K562 (cell line): ENCODE measurements at regions not wholly inside any gene's neighbourhood (a gene's known extent, or its start where the extent isn't known, plus 50 kb on each side); places are given as distances from the start of the nearest gene placed in this dataset.

ENCODE experiments used
- DNMT1 ChIP-seq: fragments of 450-650 bp; IDR thresholded peaks from 2 replicates; pipeline ENCODE4 v1.6.1; 2016; ENCODE audit warnings: antibody characterized with exemption, mild to moderate bottlenecking
- ETS2 ChIP-seq: IDR thresholded peaks from 2 replicates; pipeline ENCODE4 v1.6.1; 2016; ENCODE audit warnings: borderline replicate concordance, missing genetic modification characterization, mild to moderate bottlenecking, moderate library complexity, missing compliant biosample characterization; ENCODE audit not compliant: poor library complexity, severe bottlenecking
- GABPA ChIP-seq: fragments of 200-800 bp; sonication (Bioruptor generic); conservative IDR thresholded peaks from 2 replicates; pipeline ENCODE4 v1.6.1; 2016; ENCODE audit warnings: low read depth, missing genetic modification characterization, missing compliant biosample characterization
- KDM5B ChIP-seq: fragments of 200-600 bp; sonication (generic); IDR thresholded peaks from 2 replicates; pipeline ENCODE4 v1.6.1; 2012; ENCODE audit warnings: low read depth, mild to moderate bottlenecking, moderate library complexity, low read length, control low read depth, inconsistent platforms; ENCODE audit not compliant: insufficient replicate concordance
- L3MBTL2 ChIP-seq: fragments of 450-650 bp; IDR thresholded peaks from 2 replicates; pipeline ENCODE4 v1.6.1; 2016; ENCODE audit warnings: mild to moderate bottlenecking, moderate library complexity
- MCM3 ChIP-seq: fragments of 450-650 bp; IDR thresholded peaks from 2 replicates; pipeline ENCODE4 v1.6.1; 2016
- MXI1 ChIP-seq: IDR thresholded peaks from 2 replicates; pipeline ENCODE4 v1.6.1; 2011; ENCODE audit warnings: low read depth, mild to moderate bottlenecking, improper control_type of control experiment, low read length
- MYC ChIP-seq, 2 experiments: fragments of 250-450 bp in 1 of 2; sonication (Bioruptor Pico) in 1 of 2; IDR thresholded peaks; 2 replicates each; pipeline versions ENCODE4 v1.5.1 to v1.6.1; 2012 to 2021; ENCODE audit warnings: low read depth in 2 of 2, borderline replicate concordance in 1 of 2, improper control_type of control experiment in 1 of 2, low read length in 1 of 2, mild to moderate bottlenecking in 1 of 2, moderate library complexity in 1 of 2
- NRF1 ChIP-seq, 2 experiments: fragments of 450-650 bp; IDR thresholded peaks in 1 of 2; conservative IDR thresholded peaks in 1 of 2; 2 replicates each; pipeline ENCODE4 v1.6.1; 2014; ENCODE audit warnings: mild to moderate bottlenecking in 2 of 2
- PHF8 ChIP-seq: fragments of 200-600 bp; sonication (generic); IDR thresholded peaks from 2 replicates; pipeline ENCODE4 v1.6.1; 2012; ENCODE audit warnings: mixed run types, mild to moderate bottlenecking, inconsistent platforms, low read length, moderate library complexity, borderline replicate concordance
- POLR2H ChIP-seq: IDR thresholded peaks from 2 replicates; pipeline ENCODE4 v1.6.1; 2016; ENCODE audit warnings: missing genetic modification characterization, low read depth, mild to moderate bottlenecking, control low read depth, missing compliant biosample characterization, moderate library complexity
- RBFOX2 ChIP-seq: fragments of 200-400 bp; formaldehyde crosslinking; IDR thresholded peaks from 2 replicates; pipeline ENCODE4 v1.6.1; 2017; ENCODE audit warnings: low read depth, mild to moderate bottlenecking, low read length, moderate library complexity
- RUNX1 ChIP-seq: sonication (generic); IDR thresholded peaks from 2 replicates; pipeline ENCODE4 v1.6.1; 2016; ENCODE audit warnings: antibody characterized with exemption, low read depth
- SIRT6 ChIP-seq: IDR thresholded peaks from one replicate; pipeline ENCODE4 v1.6.1; 2012; ENCODE audit warnings: low read depth, mild to moderate bottlenecking, control low read depth, inconsistent platforms, low read length, moderate library complexity
- ZBTB11 ChIP-seq, 3 experiments: fragments of 200-800 bp in 1 of 3; fragments of 250-450 bp in 1 of 3; fragments of 450-650 bp in 1 of 3; sonication (Bioruptor Pico) in 1 of 3; sonication (Bioruptor generic) in 1 of 3; formaldehyde crosslinking in 1 of 3; IDR thresholded peaks; 2 replicates each; pipeline versions ENCODE4 v1.6.1 to v1.8.0; 2016 to 2022; ENCODE audit warnings: mild to moderate bottlenecking in 2 of 3, missing genetic modification characterization in 2 of 3, missing compliant biosample characterization in 1 of 3, moderate library complexity in 1 of 3
- TF ChIP-seq, protein P1 (sequence below): fragments of 450-650 bp; IDR thresholded peaks from 2 replicates; pipeline ENCODE4 v1.6.1; 2016; ENCODE audit warnings: antibody characterized with exemption

DNA sequence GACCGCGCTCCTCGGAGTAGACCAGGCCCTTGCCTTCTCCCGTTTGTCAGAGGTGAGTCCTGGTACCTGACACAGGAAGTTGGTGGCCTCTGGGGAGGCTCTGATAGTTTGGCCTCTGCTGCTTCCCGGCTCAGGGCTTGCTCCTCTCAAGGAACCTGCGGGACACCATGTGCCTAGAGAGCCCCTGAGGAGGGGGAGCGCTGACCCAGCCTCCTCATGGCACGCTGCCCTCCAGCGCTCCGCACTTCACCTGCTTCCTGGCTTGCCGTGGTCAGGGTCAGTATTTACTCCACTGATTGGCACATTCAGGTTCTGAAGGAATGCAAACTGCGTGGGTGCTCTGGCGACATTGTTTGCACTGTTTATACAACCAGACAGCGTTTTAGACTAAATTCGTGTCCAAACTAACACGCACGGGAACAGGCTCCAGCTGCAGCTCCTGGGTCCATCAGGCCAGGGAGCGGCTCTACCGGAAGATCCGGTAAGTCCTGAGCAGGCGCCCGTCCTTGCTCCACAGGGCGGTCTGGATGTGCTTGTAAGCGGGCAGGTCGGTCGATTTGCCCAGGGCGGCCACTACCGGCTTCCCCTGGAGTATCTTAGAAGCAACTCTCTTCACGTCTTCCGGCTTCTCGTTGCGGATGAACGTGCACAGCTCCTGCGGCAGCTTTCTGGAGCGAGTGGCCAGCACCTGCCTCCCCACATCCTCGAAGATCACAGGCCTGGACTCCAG, 121.6 kb upstream of the GRID2 start (continued):
- TF ChIP-seq NRF1 (conservative IDR thresholded peaks at IDR 0.05 in 1 of 2, IDR thresholded peaks at IDR 0.05 in 1 of 2) (peak; percentile 39 to 60; a peak in 3 of 4 replicates), ETS2 (tag) (no peak), KDM5B (no peak), SIRT6 (no peak), DNMT1 (no peak), GABPA (tag) (peak; percentile 76), MCM3 (no peak), RBFOX2 (peak; percentile 44; the same call in 1 of the 2 replicates), L3MBTL2 (0 out of 2 replicates have a peak, but pooled peaks have one; percentile 39), POLR2H (tag) (peak; percentile 32; the same call in 1 of the 2 replicates), MXI1 (no peak), MYC (IDR thresholded peaks at IDR 0.05; ENCODE audit: low read depth, low read length) (0 out of 2 replicates have a peak, but pooled peaks have one; percentile 7), MYC (CRISPR knock-in tag; IDR thresholded peaks at IDR 0.05; ENCODE audit: borderline replicate concordance, low read depth) (no peak), PHF8 (0 out of 2 replicates have a peak, but pooled peaks have one; percentile 19), RUNX1 (no peak), ZBTB11 (CRISPR knock-in tag; IDR thresholded peaks at IDR 0.05) (peak in 1 of 3 experiments; percentile 35; a peak in 1 of 6 replicates)
- TF ChIP-seq, protein P1, sequence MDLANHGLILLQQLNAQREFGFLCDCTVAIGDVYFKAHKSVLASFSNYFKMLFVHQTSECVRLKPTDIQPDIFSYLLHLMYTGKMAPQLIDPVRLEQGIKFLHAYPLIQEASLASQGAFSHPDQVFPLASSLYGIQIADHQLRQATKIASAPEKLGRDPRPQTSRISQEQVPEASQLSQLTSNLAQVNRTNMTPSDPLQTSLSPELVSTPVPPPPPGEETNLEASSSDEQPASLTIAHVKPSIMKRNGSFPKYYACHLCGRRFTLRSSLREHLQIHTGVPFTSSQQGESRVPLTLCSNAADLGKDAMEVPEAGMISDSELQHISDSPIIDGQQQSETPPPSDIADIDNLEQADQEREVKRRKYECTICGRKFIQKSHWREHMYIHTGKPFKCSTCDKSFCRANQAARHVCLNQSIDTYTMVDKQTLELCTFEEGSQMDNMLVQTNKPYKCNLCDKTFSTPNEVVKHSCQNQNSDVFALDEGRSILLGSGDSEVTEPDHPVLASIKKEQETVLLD = no peak
